H9 (cell line): ENCODE measurements at regions not wholly inside any gene's neighbourhood (a gene's known extent, or its start where the extent isn't known, plus 50 kb on each side); places are given as distances from the start of the nearest gene placed in this dataset.

Source experiments
- DNase-seq: peaks from one replicate; pipeline ENCODE4 v3.0.0-alpha.2; 2017
- H2AFZ ChIP-seq: one replicate; pipeline ENCODE4 v1.6.1; 2013; ENCODE audit warnings: mild to moderate bottlenecking, low read length, control low read depth, moderate library complexity
- H2AK5ac ChIP-seq: 2 replicates; pipeline ENCODE4 v1.6.1; 2013; ENCODE audit warnings: low read length, control low read depth, mixed read lengths; ENCODE audit not compliant: insufficient read length
- H2BK120ac ChIP-seq: one replicate; pipeline ENCODE4 v1.6.1; 2013; ENCODE audit warnings: low read depth, mild to moderate bottlenecking, low read length, control low read depth, inconsistent platforms; ENCODE audit not compliant: poor library complexity, severe bottlenecking
- H2BK12ac ChIP-seq: 2 replicates; pipeline ENCODE4 v1.6.1; 2013; ENCODE audit warnings: low read length, control low read depth, mixed read lengths, low read depth; ENCODE audit not compliant: insufficient read length
- H2BK15ac ChIP-seq: 2 replicates; pipeline ENCODE4 v1.6.1; 2013; ENCODE audit warnings: low read depth, low read length, control low read depth
- H2BK20ac ChIP-seq: one replicate; pipeline ENCODE4 v1.6.1; 2013; ENCODE audit warnings: low read depth, mild to moderate bottlenecking, low read length, control low read depth, inconsistent platforms; ENCODE audit not compliant: poor library complexity, severe bottlenecking
- H2BK5ac ChIP-seq: 2 replicates; pipeline ENCODE4 v1.6.1; 2013; ENCODE audit warnings: low read length, control low read depth, mixed read lengths; ENCODE audit not compliant: insufficient read length
- H3K14ac ChIP-seq: 2 replicates; pipeline ENCODE4 v1.6.1; 2013; ENCODE audit warnings: low read length, control low read depth; ENCODE audit not compliant: insufficient read depth
- H3K18ac ChIP-seq: 2 replicates; pipeline ENCODE4 v1.6.1; 2013; ENCODE audit warnings: low read depth, mild to moderate bottlenecking, mixed read lengths, low read length, control low read depth; ENCODE audit not compliant: insufficient read length
- H3K23ac ChIP-seq: 2 replicates; pipeline ENCODE4 v1.6.1; 2013; ENCODE audit warnings: low read length, control low read depth, mixed read lengths, low read depth; ENCODE audit not compliant: insufficient read length
- H3K23me2 ChIP-seq: 2 replicates; pipeline ENCODE4 v1.6.1; 2013; ENCODE audit warnings: low read depth, mild to moderate bottlenecking, mixed read lengths, low read length, control low read depth; ENCODE audit not compliant: insufficient read length, poor library complexity, severe bottlenecking
- H3K27ac ChIP-seq: 2 replicates; pipeline ENCODE4 v1.5.1; 2013; ENCODE audit warnings: low read length, control low read depth, mixed read lengths, low read depth; ENCODE audit not compliant: insufficient read length
- H3K27me3 ChIP-seq: 2 replicates; pipeline ENCODE4 v1.6.1; 2013; ENCODE audit warnings: low read length, control low read depth, inconsistent platforms; ENCODE audit not compliant: insufficient read depth
- H3K4ac ChIP-seq: 2 replicates; pipeline ENCODE4 v1.6.1; 2013; ENCODE audit warnings: low read depth, mild to moderate bottlenecking, control low read depth, inconsistent platforms, low read length, moderate library complexity
- H3K4me1 ChIP-seq: 2 replicates; pipeline ENCODE4 v1.6.1; 2013; ENCODE audit warnings: low read length, control low read depth, inconsistent platforms; ENCODE audit not compliant: insufficient read depth
- H3K4me2 ChIP-seq: 2 replicates; pipeline ENCODE4 v1.6.1; 2013; ENCODE audit warnings: low read length, control low read depth, mixed read lengths; ENCODE audit not compliant: insufficient read length, insufficient read depth
- H3K56ac ChIP-seq: 2 replicates; pipeline ENCODE4 v1.6.1; 2013; ENCODE audit warnings: low read depth, mild to moderate bottlenecking, mixed read lengths, low read length, control low read depth; ENCODE audit not compliant: insufficient read length
- H3K79me1 ChIP-seq: 2 replicates; pipeline ENCODE4 v1.6.1; 2013; ENCODE audit warnings: low read depth, mild to moderate bottlenecking, moderate library complexity, low read length, control low read depth, inconsistent platforms; ENCODE audit not compliant: insufficient read depth, poor library complexity, severe bottlenecking
- H3K79me2 ChIP-seq: 2 replicates; pipeline ENCODE4 v1.6.1; 2013; ENCODE audit warnings: low read length, control low read depth, inconsistent platforms; ENCODE audit not compliant: insufficient read depth
- H3K9ac ChIP-seq: 2 replicates; pipeline ENCODE4 v1.6.1; 2013; ENCODE audit warnings: low read length, control low read depth, mixed read lengths; ENCODE audit not compliant: insufficient read length; ENCODE audit errors: extremely low read depth
- H3K9me3 ChIP-seq: one replicate; pipeline ENCODE4 v1.6.1; 2013; ENCODE audit warnings: low read depth, low read length, inconsistent platforms; ENCODE audit not compliant: control insufficient read depth
- H3T11ph ChIP-seq: one replicate; pipeline ENCODE4 v1.6.1; 2013; ENCODE audit warnings: mild to moderate bottlenecking, low read length, control low read depth, inconsistent platforms
- H4K20me1 ChIP-seq: one replicate; pipeline ENCODE4 v1.6.1; 2013; ENCODE audit not compliant: control insufficient read depth, insufficient read length, insufficient read depth
- H4K5ac ChIP-seq: 2 replicates; pipeline ENCODE4 v1.6.1; 2013; ENCODE audit warnings: low read depth, mild to moderate bottlenecking, mixed read lengths, low read length, control low read depth; ENCODE audit not compliant: insufficient read length
- H4K8ac ChIP-seq: replicated peaks from 2 replicates; pipeline ENCODE4 v1.6.1; 2013; ENCODE audit warnings: low read length, control low read depth, mixed read lengths, low read depth; ENCODE audit not compliant: insufficient read length
- H4K91ac ChIP-seq: 2 replicates; pipeline ENCODE4 v1.6.1; 2013; ENCODE audit warnings: low read depth, mild to moderate bottlenecking, moderate library complexity, mixed read lengths, low read length, control low read depth; ENCODE audit not compliant: insufficient read length
- H3K27ac Mint-ChIP-seq, 3 experiments: 2 replicates in 2 of 3; 3 replicates in 1 of 3; pipeline ENCODE4 v1.8.0; 2020 to 2021; ENCODE audit warnings: mixed read lengths in 3 of 3, mild to moderate bottlenecking in 1 of 3, moderate library complexity in 1 of 3
- H3K27me3 Mint-ChIP-seq: 2 replicates; pipeline ENCODE4 v1.8.0; 2021; ENCODE audit warnings: low read depth, mild to moderate bottlenecking, moderate library complexity, mixed read lengths
- H3K36me3 Mint-ChIP-seq, 3 experiments: 2 replicates in 2 of 3; 3 replicates in 1 of 3; pipeline ENCODE4 v1.8.0; 2020 to 2021; ENCODE audit warnings: low read depth in 3 of 3, mixed read lengths in 3 of 3; ENCODE audit not compliant: insufficient read depth in 1 of 3
- H3K4me1 Mint-ChIP-seq, 2 experiments: 2 replicates each; pipeline ENCODE4 v1.8.0; 2020; ENCODE audit warnings: mixed read lengths in 2 of 2
- H3K4me3 Mint-ChIP-seq, 2 experiments: 2 replicates in 1 of 2; 3 replicates in 1 of 2; pipeline ENCODE4 v1.8.0; 2020 to 2021; ENCODE audit warnings: mild to moderate bottlenecking in 2 of 2, mixed read lengths in 2 of 2, moderate library complexity in 1 of 2
- H3K9me3 Mint-ChIP-seq, 2 experiments: 2 replicates in 1 of 2; 3 replicates in 1 of 2; pipeline ENCODE4 v1.8.0; 2020; ENCODE audit warnings: mild to moderate bottlenecking in 2 of 2, mixed read lengths in 2 of 2, moderate library complexity in 1 of 2
- WGBS: extraction: QIAGEN DNeasy Blood & Tissue Kit; methylation state at CpG from one replicate; pipeline ENCODE4 v1.1.7; 2013; ENCODE audit warnings: missing lambda C conversion rate, low lambda C conversion rate, mixed read lengths; ENCODE audit not compliant: insufficient read length; ENCODE audit errors: extremely low coverage; 5-methylcytosine and 5-hydroxymethylcytosine counted together
- TF ChIP-seq, protein P1 (sequence below): fragments of 200-600 bp; sonication (generic); conservative IDR thresholded peaks from 3 replicates; pipeline ENCODE4 v1.8.0; 2021; ENCODE audit warnings: antibody characterized with exemption, mild to moderate bottlenecking

DNA sequence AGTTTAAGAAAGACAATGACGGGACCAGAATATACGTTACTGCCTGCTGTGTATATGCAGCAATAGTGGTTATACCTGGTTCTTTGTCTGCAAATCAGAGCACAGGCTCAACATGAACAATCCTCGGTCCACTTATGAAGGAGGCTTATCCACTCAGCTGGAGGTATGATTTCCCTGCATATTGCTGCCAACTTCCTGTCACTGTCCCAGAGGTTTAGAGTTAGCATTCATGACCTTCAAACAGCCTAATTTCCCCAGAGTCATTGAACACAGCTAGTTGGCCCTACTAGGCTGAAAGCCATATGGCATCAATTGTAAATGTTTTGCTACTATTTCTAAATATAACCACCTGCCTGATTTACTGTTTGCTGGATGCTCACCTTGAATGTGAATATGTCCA, 224.9 kb upstream of the ZNF717 start:
- Mint-ChIP-seq H3K4me3 (no peak overlapping the region), H3K36me3 (peaks cover 0 to 1% (median 0%) of the 10 kb centered on the region in 3 experiments; a peak in 3 of 7 replicates), H3K9me3 (peaks cover 0 to 4% of the 10 kb centered on the region in 2 experiments; a peak in 1 of 5 replicates), H3K27me3 (no peaks in the 10 kb centered on the region), H3K27ac (no peak overlapping the region), H3K4me1 (peaks cover 0 to 5% of the 10 kb centered on the region in 2 experiments; a peak in 2 of 4 replicates)
- no peak overlapping the region for H3K56ac ChIP-seq
- no peak overlapping the region for H4K5ac ChIP-seq
- no peak overlapping the region for H4K91ac ChIP-seq
- WGBS, result no CpG with 5 or more reads among the region's 3 CpGs
- H4K20me1 ChIP-seq, result no peaks in the 10 kb centered on the region
- TF ChIP-seq, protein P1, sequence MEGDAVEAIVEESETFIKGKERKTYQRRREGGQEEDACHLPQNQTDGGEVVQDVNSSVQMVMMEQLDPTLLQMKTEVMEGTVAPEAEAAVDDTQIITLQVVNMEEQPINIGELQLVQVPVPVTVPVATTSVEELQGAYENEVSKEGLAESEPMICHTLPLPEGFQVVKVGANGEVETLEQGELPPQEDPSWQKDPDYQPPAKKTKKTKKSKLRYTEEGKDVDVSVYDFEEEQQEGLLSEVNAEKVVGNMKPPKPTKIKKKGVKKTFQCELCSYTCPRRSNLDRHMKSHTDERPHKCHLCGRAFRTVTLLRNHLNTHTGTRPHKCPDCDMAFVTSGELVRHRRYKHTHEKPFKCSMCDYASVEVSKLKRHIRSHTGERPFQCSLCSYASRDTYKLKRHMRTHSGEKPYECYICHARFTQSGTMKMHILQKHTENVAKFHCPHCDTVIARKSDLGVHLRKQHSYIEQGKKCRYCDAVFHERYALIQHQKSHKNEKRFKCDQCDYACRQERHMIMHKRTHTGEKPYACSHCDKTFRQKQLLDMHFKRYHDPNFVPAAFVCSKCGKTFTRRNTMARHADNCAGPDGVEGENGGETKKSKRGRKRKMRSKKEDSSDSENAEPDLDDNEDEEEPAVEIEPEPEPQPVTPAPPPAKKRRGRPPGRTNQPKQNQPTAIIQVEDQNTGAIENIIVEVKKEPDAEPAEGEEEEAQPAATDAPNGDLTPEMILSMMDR, result no peak
- H3K79me1 ChIP-seq, result no peaks in the 10 kb centered on the region
- H3K23ac ChIP-seq, result no peak overlapping the region
- H3K4me1 ChIP-seq, result 0 out of 2 replicates have a peak, but pooled peaks cover 3% of the 10 kb centered on the region
- no peak overlapping the region for H2BK120ac ChIP-seq
- no peak overlapping the region for H2BK20ac ChIP-seq
- no peak overlapping the region for H3K4me2 ChIP-seq
- no peak overlapping the region for H3K27ac ChIP-seq
- H2BK12ac ChIP-seq, result no peak overlapping the region
- H2BK15ac ChIP-seq, result no peak overlapping the region
- DNase-seq, result no peak
- no peak overlapping the region for H4K8ac ChIP-seq
- H3K4ac ChIP-seq, result no peak overlapping the region
- H2AFZ ChIP-seq, result no peak overlapping the region
- H3T11ph ChIP-seq, result no peak overlapping the region
- no peak overlapping the region for H3K18ac ChIP-seq
- H2BK5ac ChIP-seq, result no peak overlapping the region
- no peaks in the 10 kb centered on the region for H3K23me2 ChIP-seq
- no peak overlapping the region for H3K14ac ChIP-seq
- no peaks in the 10 kb centered on the region; the same call in 1 of the 2 replicates for H3K79me2 ChIP-seq
- H3K9me3 ChIP-seq, result no peaks in the 10 kb centered on the region
- H3K27me3 ChIP-seq, result no peaks in the 10 kb centered on the region
- no peak overlapping the region for H3K9ac ChIP-seq
- no peak overlapping the region for H2AK5ac ChIP-seq
